GM23248 (cell line): ENCODE measurements at regions not wholly inside any gene's neighbourhood (a gene's known extent, or its start where the extent isn't known, plus 50 kb on each side); places are given as distances from the start of the nearest gene placed in this dataset.

Experiments
- DNase-seq: peaks from one replicate; pipeline ENCODE4 v3.0.0-alpha.2; 2015
- H2AFZ ChIP-seq: fragments of 200-600 bp; sonication (generic); 2 replicates; pipeline ENCODE4 v1.6.1; 2016; ENCODE audit warnings: antibody characterized with exemption
- H3F3A ChIP-seq: fragments of 200-600 bp; sonication (generic); 2 replicates; pipeline ENCODE4 v1.6.1; 2016; ENCODE audit warnings: mild to moderate bottlenecking, antibody characterized with exemption, mixed run types; ENCODE audit not compliant: insufficient read depth
- H3K27ac ChIP-seq: fragments of 200-600 bp; sonication (generic); 2 replicates; pipeline ENCODE4 v1.5.1; 2016; ENCODE audit warnings: mild to moderate bottlenecking
- H3K27me3 ChIP-seq: fragments of 200-600 bp; sonication (generic); replicated peaks from 2 replicates; pipeline ENCODE4 v1.6.1; 2016; ENCODE audit warnings: mild to moderate bottlenecking; ENCODE audit not compliant: insufficient read depth
- H3K36me3 ChIP-seq: fragments of 200-600 bp; sonication (generic); 2 replicates; pipeline ENCODE4 v1.6.1; 2016; ENCODE audit warnings: low read depth, mild to moderate bottlenecking
- H3K4me1 ChIP-seq: fragments of 200-600 bp; sonication (generic); 2 replicates; pipeline ENCODE4 v1.6.1; 2016; ENCODE audit warnings: mild to moderate bottlenecking; ENCODE audit not compliant: insufficient read depth
- H3K4me2 ChIP-seq: fragments of 200-600 bp; sonication (generic); one replicate; pipeline ENCODE4 v1.6.1; 2016; ENCODE audit warnings: mild to moderate bottlenecking; ENCODE audit not compliant: unreplicated experiment
- H3K4me3 ChIP-seq: fragments of 200-600 bp; sonication (generic); 2 replicates; pipeline ENCODE4 v1.5.1; 2016; ENCODE audit warnings: mild to moderate bottlenecking
- H3K79me2 ChIP-seq: fragments of 200-600 bp; sonication (generic); 2 replicates; pipeline ENCODE4 v1.6.1; 2016; ENCODE audit warnings: mild to moderate bottlenecking; ENCODE audit not compliant: insufficient read depth
- H3K9ac ChIP-seq: fragments of 200-600 bp; sonication (generic); 2 replicates; pipeline ENCODE4 v1.6.1; 2016; ENCODE audit warnings: mild to moderate bottlenecking
- H3K9me2 ChIP-seq: fragments of 200-600 bp; sonication (generic); 2 replicates; pipeline ENCODE4 v1.6.1; 2016; ENCODE audit warnings: mixed run types, mild to moderate bottlenecking, moderate library complexity; ENCODE audit not compliant: insufficient read depth
- H3K9me3 ChIP-seq: fragments of 200-600 bp; sonication (generic); one replicate; pipeline ENCODE4 v1.6.1; 2017; ENCODE audit warnings: low read depth
- H4K20me1 ChIP-seq: fragments of 200-600 bp; sonication (generic); 2 replicates; pipeline ENCODE4 v1.6.0; 2016; ENCODE audit not compliant: insufficient read depth
- EZH2 ChIP-seq: fragments of 200-600 bp; sonication (generic); IDR thresholded peaks from 2 replicates; pipeline ENCODE4 v1.6.1; 2018; ENCODE audit warnings: antibody characterized with exemption, mild to moderate bottlenecking; ENCODE audit not compliant: insufficient read depth, poor library complexity, severe bottlenecking
- EZH2phosphoT487 ChIP-seq: fragments of 200-600 bp; sonication (generic); IDR thresholded peaks from 2 replicates; pipeline ENCODE4 v1.6.1; 2018; ENCODE audit warnings: antibody characterized with exemption, moderate library complexity, mild to moderate bottlenecking, low read depth; ENCODE audit not compliant: insufficient read depth
- WGBS, 2 experiments: methylation state at CpG; one replicate each; pipeline ENCODE4 v1.1.6; 2015 to 2017; ENCODE audit warnings: low lambda C conversion rate in 2 of 2, low coverage in 1 of 2; ENCODE audit errors: missing lambda C conversion rate in 2 of 2; 5-methylcytosine and 5-hydroxymethylcytosine counted together
- in situ Hi-C: fragments of 300-500 bp; cut with MboI; formaldehyde crosslinking; loops from 2 replicates; pipeline ENCODE4 v1.15.0; 2020

DNA sequence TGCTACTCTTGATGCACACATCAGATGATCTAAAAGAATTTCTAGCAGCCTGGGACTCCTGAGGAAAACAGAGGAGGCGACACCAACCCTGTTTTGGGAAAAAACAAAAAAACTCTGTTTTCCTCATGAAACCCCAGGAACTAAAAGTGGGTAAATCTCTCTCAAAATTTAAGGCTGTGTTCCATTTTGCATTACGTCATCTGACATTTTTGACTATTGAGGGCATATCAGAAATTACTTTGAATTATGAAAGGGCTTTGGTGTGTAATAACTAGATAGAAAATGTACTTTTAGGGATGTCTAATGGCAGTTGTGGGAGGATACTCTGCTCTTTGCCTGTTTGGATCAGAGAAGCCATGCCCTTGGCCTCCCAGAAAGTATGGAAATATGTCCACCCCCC lies 963.0 kb downstream of the CNTNAP5 start:
- no peaks in the 10 kb centered on the region for H3K9me2 ChIP-seq
- DNase-seq, result no peak
- no peaks in the 10 kb centered on the region for H3K4me1 ChIP-seq
- no peak overlapping the region for H3K4me3 ChIP-seq
- no peaks in the 10 kb centered on the region for H3K79me2 ChIP-seq
- in situ Hi-C loops, result no loop called here
- no peaks in the 10 kb centered on the region for H3F3A ChIP-seq
- H3K9me3 ChIP-seq, result no peaks in the 10 kb centered on the region
- TF ChIP-seq EZH2 (no peak), EZH2phosphoT487 (no peak)
- H3K27me3 ChIP-seq, result no peaks in the 10 kb centered on the region
- H3K9ac ChIP-seq, result no peak overlapping the region
- 22 to 25% methylated on average over 2 of the region's 2 CpGs for WGBS, 2 experiments
- no peak overlapping the region for H3K4me2 ChIP-seq
- H3K27ac ChIP-seq, result no peak overlapping the region
- no peaks in the 10 kb centered on the region for H3K36me3 ChIP-seq
- no peak overlapping the region for H2AFZ ChIP-seq
- no peaks in the 10 kb centered on the region for H4K20me1 ChIP-seq

- H3K36me3 ChIP-seq, result no peaks in the 10 kb centered on the region
- 38 to 71% methylated on average over 2 to 3 of the region's 3 CpGs for WGBS, 2 experiments
- no peaks in the 10 kb centered on the region for H3K9me3 ChIP-seq
- no peaks in the 10 kb centered on the region for H3F3A ChIP-seq
- in situ Hi-C loops, result no loop called here
- H3K4me2 ChIP-seq, result no peak overlapping the region
- TF ChIP-seq EZH2 (no peak), EZH2phosphoT487 (no peak)
- H3K9me2 ChIP-seq, result no peaks in the 10 kb centered on the region
- H4K20me1 ChIP-seq, result no peaks in the 10 kb centered on the region
- H3K4me3 ChIP-seq, result no peak overlapping the region
- H3K4me1 ChIP-seq, result no peaks in the 10 kb centered on the region
- H3K27ac ChIP-seq, result no peak overlapping the region
- no peaks in the 10 kb centered on the region for H3K27me3 ChIP-seq
- no peak overlapping the region for H2AFZ ChIP-seq
- no peaks in the 10 kb centered on the region for H3K79me2 ChIP-seq
- DNase-seq, result no peak
- H3K9ac ChIP-seq, result no peak overlapping the region
These were observed 963.7 kb downstream of the CNTNAP5 start for GRCh38 chr2:124988794-124989193.

DNA sequence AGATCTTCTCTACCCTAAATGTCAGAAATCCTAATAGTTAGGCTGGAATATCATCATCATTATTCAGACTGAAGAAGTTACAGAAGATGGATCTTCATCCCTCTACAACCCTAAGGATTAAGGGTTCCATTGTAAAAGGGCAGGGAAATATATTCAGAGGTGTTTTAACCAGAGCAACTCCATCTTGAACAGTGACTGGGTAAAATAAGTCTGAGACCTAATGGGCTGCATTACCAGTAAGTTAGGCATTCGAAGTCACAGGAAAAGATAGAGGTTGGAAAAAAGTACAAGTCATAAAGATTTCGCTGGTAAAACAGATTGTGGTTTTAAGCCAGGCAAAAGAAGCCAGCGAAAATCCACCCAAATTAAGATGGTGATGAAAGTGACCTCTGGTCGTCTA lies 968.7 kb downstream of the CNTNAP5 start:
- no peak overlapping the region for H3K9ac ChIP-seq
- H3K27me3 ChIP-seq, result no peaks in the 10 kb centered on the region
- H3K79me2 ChIP-seq, result no peaks in the 10 kb centered on the region
- H2AFZ ChIP-seq, result no peak overlapping the region
- H3K4me3 ChIP-seq, result no peak overlapping the region
- no peaks in the 10 kb centered on the region for H3F3A ChIP-seq
- H3K27ac ChIP-seq, result no peak overlapping the region
- no peak for DNase-seq
- H3K9me2 ChIP-seq, result no peaks in the 10 kb centered on the region
- no peaks in the 10 kb centered on the region for H3K4me1 ChIP-seq
- no peaks in the 10 kb centered on the region for H4K20me1 ChIP-seq
- in situ Hi-C loops, result no loop called here
- TF ChIP-seq EZH2, result no peak
- no peak for TF ChIP-seq EZH2phosphoT487
- WGBS, 2 experiments, result 2 to 6% methylated on average over 4 of the region's 4 CpGs
- H3K36me3 ChIP-seq, result no peaks in the 10 kb centered on the region
- no peaks in the 10 kb centered on the region for H3K9me3 ChIP-seq
- no peak overlapping the region for H3K4me2 ChIP-seq

DNA sequence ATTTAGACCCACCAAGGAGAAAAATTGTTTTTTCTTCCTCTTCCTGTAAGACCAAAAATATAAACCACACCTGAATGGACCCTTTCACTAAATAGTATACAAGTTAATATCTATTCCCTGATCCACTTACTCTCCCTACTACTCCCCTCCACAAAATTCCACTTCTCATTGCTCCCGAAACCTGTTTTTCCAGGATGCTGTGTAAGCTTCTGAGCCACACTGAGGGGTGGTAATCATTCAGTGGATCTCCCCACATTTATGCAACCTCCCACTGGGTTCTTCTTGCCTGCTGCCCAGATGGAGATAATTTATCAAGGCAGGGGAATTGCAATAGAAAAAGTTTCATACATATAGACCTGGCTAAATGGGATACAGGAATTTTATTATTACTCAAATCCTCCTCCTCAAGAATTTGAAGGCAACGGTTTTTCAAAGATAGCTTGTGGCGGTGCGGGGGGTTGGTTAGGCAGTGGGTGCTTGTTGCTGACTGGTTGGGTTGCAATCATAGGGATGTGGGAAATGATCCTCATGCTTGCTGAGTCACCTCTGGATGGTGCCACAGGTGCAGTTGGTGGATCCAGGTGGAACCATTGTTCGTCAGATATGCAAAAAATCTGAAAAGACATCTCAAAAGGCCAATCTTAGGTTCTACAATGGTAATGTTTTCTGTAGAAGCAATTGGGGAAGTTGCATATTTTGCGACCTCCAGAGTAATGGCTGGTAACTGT lies 970.3 kb downstream of the CNTNAP5 start:
- H3K4me1 ChIP-seq, result no peaks in the 10 kb centered on the region
- H3K9me2 ChIP-seq, result no peaks in the 10 kb centered on the region
- no peak overlapping the region for H3K4me3 ChIP-seq
- TF ChIP-seq EZH2, result no peak
- no peak for DNase-seq
- no peaks in the 10 kb centered on the region for H3F3A ChIP-seq
- H3K27me3 ChIP-seq, result no peaks in the 10 kb centered on the region
- 17 to 22% methylated on average over 6 of the region's 6 CpGs for WGBS, 2 experiments
- no peaks in the 10 kb centered on the region for H3K36me3 ChIP-seq
- in situ Hi-C loops, result no loop called here
- H3K4me2 ChIP-seq, result no peak overlapping the region
- no peaks in the 10 kb centered on the region for H3K79me2 ChIP-seq
- no peak overlapping the region for H3K9ac ChIP-seq
- H2AFZ ChIP-seq, result no peak overlapping the region
- no peaks in the 10 kb centered on the region for H4K20me1 ChIP-seq
- H3K9me3 ChIP-seq, result no peaks in the 10 kb centered on the region
- no peak overlapping the region for H3K27ac ChIP-seq

DNA sequence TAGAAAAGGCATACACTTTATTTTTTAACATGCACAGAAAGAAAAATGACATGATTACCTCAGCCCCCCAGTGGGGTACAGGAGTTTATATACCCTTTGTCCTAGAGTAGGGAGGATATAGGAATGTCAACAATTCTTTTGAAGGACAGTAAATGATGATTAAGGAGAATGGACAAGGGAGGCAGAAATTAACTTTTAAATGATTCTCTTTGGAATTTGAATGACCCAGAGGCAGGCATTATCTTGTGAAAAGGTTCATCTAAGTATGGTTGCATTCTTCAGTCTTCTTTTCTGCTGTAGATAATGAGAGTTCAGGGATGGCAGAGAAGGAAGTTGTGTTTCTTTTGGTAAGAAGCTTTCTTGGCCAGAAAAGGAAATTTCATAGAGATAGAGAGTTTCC lies 971.3 kb downstream of the CNTNAP5 start:
- Histone ChIP-seq H3K9ac (no peak overlapping the region), H3K4me2 (no peak overlapping the region), H3K4me3 (no peak overlapping the region), H3K4me1 (no peaks in the 10 kb centered on the region), H3K79me2 (no peaks in the 10 kb centered on the region), H3F3A (no peaks in the 10 kb centered on the region), H3K27me3 (no peaks in the 10 kb centered on the region), H3K9me3 (no peaks in the 10 kb centered on the region), H3K36me3 (no peaks in the 10 kb centered on the region), H3K9me2 (no peaks in the 10 kb centered on the region), H4K20me1 (no peaks in the 10 kb centered on the region), H3K27ac (no peak overlapping the region), H2AFZ (no peak overlapping the region)
- in situ Hi-C loops, result no loop called here
- TF ChIP-seq EZH2phosphoT487 (no peak), EZH2 (no peak)
- DNase-seq, result no peak
